ENCODE measurements at regions not wholly inside any gene's neighbourhood (a gene's known extent, or its start where the extent isn't known, plus 50 kb on each side); places are given as distances from the start of the nearest gene placed in this dataset.
"Not testable (repeated sequence)": the region's sequence is repeated elsewhere in the genome, so short reads cannot be mapped to it uniquely, and the experiment has no call there.

DNA sequence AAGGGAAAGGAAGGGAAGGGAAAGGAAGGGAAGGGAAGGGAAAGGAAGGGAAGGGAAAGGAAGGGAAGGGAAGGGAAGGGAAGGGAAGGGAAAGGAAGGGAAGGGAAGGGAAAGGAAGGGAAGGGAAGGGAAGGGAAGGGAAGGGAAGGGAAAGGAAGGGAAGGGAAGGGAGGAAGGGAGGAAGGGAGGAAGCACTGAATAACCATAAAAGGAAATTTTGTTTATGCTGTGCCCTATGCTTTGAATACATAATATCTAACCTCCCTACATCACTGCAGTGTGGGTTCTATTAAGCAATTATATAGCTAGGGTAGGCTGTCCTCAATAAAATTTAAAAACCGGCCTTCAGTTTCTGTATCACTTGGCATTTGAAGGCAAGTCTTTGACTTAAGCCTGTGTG is 346.6 kb downstream of the SLC7A11 start:
- TF ChIP-seq, protein P1, sequence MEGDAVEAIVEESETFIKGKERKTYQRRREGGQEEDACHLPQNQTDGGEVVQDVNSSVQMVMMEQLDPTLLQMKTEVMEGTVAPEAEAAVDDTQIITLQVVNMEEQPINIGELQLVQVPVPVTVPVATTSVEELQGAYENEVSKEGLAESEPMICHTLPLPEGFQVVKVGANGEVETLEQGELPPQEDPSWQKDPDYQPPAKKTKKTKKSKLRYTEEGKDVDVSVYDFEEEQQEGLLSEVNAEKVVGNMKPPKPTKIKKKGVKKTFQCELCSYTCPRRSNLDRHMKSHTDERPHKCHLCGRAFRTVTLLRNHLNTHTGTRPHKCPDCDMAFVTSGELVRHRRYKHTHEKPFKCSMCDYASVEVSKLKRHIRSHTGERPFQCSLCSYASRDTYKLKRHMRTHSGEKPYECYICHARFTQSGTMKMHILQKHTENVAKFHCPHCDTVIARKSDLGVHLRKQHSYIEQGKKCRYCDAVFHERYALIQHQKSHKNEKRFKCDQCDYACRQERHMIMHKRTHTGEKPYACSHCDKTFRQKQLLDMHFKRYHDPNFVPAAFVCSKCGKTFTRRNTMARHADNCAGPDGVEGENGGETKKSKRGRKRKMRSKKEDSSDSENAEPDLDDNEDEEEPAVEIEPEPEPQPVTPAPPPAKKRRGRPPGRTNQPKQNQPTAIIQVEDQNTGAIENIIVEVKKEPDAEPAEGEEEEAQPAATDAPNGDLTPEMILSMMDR (IDR thresholded peaks at IDR 0.05 in 2 of 3, conservative IDR thresholded peaks at IDR 0.05 in 1 of 3; ENCODE audit: control insufficient read depth in 2 of 3, extremely low read depth in 1 of 3, insufficient read depth in 1 of 3, low read depth in 3 of 3, low read length in 3 of 3) = not testable (repeated sequence)
- TF ChIP-seq USF2 (IDR thresholded peaks at IDR 0.05; ENCODE audit: borderline replicate concordance, low read depth, low read length); CBFB (IDR thresholded peaks at IDR 0.05; ENCODE audit: low read depth); KDM1A (IDR thresholded peaks at IDR 0.05; ENCODE audit: borderline replicate concordance); ZNF687 (IDR thresholded peaks at IDR 0.05): not testable (repeated sequence)

All from GM12878 (cell line).